AG08395 (cell line): ENCODE measurements at regions not wholly inside any gene's neighbourhood (a gene's known extent, or its start where the extent isn't known, plus 50 kb on each side); places are given as distances from the start of the nearest gene placed in this dataset.
A peak's percentile ranks its signal among the peaks of the same experiment; 100 is the strongest.
"Not testable (repeated sequence)": the region's sequence is repeated elsewhere in the genome, so short reads cannot be mapped to it uniquely, and the experiment has no call there.

Source experiments
- DNase-seq: peaks from one replicate; pipeline ENCODE4 v3.0.0; 2012; ENCODE audit warnings: mixed read lengths, low spot score

GRCh38 chr14:86388216-86388615, 858.3 kb downstream of the FLRT2 start:
- DNase-seq, result no peak

- no peak for DNase-seq
These were observed 843.9 kb downstream of the FLRT2 start for GRCh38 chr14:86373886-86374285.

- no peak for DNase-seq
These were observed 842.5 kb downstream of the FLRT2 start for GRCh38 chr14:86372402-86372801.

- DNase-seq, result no peak
These were observed 834.7 kb downstream of the FLRT2 start for GRCh38 chr14:86364634-86365033.

GRCh38 chr14:86363576-86363975, 833.6 kb downstream of the FLRT2 start:
- no peak for DNase-seq

GRCh38 chr14:86363047-86363446, 833.1 kb downstream of the FLRT2 start:
- DNase-seq, result no peak

- DNase-seq, result no peak
These were observed 827.9 kb downstream of the FLRT2 start for GRCh38 chr14:86357876-86358275.

- no peak for DNase-seq
These were observed 827.2 kb downstream of the FLRT2 start for GRCh38 chr14:86357119-86357518.

- no peak for DNase-seq
These were observed 817.0 kb downstream of the FLRT2 start for GRCh38 chr14:86346818-86347384.

GRCh38 chr14:86334355-86334754, 804.4 kb downstream of the FLRT2 start:
- no peak for DNase-seq

- DNase-seq, result no peak
These were observed 803.5 kb downstream of the FLRT2 start for GRCh38 chr14:86333493-86333892.

GRCh38 chr14:86331341-86331740, 801.4 kb downstream of the FLRT2 start:
- no peak for DNase-seq

GRCh38 chr14:86321151-86321550, 791.2 kb downstream of the FLRT2 start:
- no peak for DNase-seq

GRCh38 chr14:86312154-86312665, 782.3 kb downstream of the FLRT2 start:
- DNase-seq, result not testable (repeated sequence)

- no peak for DNase-seq
These were observed 781.2 kb downstream of the FLRT2 start for GRCh38 chr14:86311151-86311550.

- no peak for DNase-seq
These were observed 780.7 kb downstream of the FLRT2 start for GRCh38 chr14:86310611-86311010.

- DNase-seq, result no peak
These were observed 780.2 kb downstream of the FLRT2 start for GRCh38 chr14:86310148-86310547.

GRCh38 chr14:86305058-86305457, 775.1 kb downstream of the FLRT2 start:
- no peak for DNase-seq

- no peak for DNase-seq
These were observed 770.0 kb downstream of the FLRT2 start for GRCh38 chr14:86299994-86300393.

- peak; percentile 24 for DNase-seq
These were observed 766.2 kb downstream of the FLRT2 start for GRCh38 chr14:86296173-86296572.

- DNase-seq, result no peak
These were observed 758.4 kb downstream of the FLRT2 start for GRCh38 chr14:86288336-86288735.

- DNase-seq, result no peak
These were observed 749.5 kb downstream of the FLRT2 start for GRCh38 chr14:86279405-86279804.

- no peak for DNase-seq
These were observed 728.0 kb downstream of the FLRT2 start for GRCh38 chr14:86257973-86258372.

GRCh38 chr14:86243158-86243557, 713.2 kb downstream of the FLRT2 start:
- DNase-seq, result no peak
